ENCODE measurements at regions not wholly inside any gene's neighbourhood (a gene's known extent, or its start where the extent isn't known, plus 50 kb on each side); places are given as distances from the start of the nearest gene placed in this dataset.
A peak's percentile ranks its signal among the peaks of the same experiment; 100 is the strongest.
"Not testable (repeated sequence)": the region's sequence is repeated elsewhere in the genome, so short reads cannot be mapped to it uniquely, and the experiment has no call there.

DNA sequence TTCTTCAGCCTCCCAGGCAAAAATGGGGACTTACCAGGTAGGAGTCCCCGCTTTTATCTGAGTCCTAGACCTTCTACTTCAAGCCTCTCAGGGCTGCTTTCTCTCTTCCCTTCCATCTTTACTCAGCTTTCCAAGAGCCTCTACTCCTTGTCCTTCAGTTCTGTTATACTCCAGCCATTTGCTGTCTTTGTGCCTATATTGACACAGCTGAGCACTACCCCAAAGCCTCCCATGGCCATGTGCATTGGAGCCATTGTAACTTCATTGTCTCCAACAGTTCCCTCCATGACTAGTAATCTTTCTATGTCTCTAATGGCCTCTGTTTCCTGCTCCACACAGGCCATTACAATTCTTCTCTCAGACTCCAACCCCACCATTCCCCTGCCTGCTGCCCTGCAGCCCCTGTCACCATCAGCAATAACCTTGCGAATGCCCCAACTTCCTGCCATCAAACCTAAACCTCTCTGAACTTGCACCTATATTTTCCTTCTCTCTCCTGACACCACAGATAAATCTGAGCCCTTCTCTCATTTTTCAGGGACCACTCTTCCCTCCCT, 77.9 kb upstream of the ADPGK start:
- no peak for DNase-seq

DNA sequence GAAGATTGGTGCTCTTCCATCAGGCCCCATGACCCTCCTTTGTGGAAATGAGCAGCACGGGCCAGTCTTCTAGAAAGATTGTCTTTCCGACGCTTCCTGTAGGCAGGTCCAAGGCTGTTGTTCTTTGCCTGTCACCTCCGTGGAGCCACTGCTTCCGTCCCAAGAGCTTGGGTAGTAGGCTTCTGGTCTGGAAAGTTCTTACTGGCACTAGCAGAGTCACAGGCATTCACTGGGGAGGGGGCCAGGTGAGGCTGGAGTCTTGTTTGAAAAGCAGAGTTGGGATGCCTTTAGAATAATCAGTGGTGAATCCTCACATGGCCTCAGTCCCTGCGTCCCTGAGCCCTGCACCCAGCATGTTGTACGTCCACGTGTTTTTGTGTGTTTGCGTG, 76.2 kb upstream of the ADPGK start:
- DNase-seq: no peak

DNA sequence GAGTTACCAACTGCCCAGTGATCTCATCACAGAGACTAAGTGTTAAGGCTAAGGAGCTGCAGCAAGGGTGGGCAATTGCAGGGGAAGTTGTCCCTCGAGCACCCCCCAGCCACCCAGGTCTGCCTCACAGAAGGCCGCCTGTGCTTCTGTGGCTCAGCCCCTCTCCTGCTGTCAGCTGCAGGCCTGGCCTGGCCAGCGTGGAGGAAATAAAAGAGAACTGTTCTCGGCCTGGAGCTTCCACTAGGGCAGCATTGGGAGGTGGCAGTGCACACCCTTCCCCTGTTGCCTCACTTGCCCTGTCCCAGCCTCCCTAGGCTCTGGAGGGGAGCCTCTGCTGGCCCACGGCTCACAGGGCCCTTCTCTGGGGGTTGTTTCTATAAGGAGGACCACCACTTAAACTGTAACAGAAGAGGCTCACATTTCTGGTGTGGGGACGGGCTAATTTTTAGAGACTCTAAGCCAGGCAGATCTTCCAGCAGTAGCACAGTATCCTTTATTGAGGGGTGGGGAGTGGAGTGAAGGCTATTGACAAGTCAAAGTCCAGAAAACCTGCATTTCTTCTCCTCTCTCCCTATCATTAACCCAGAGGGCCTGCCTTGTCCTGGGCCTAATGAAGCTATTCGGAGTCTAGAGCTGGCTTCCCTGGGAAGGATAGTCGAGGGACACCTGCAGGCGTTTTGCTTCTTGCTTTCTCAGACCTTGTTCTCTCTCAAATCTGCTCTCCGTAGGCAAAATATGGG, 75.6 kb upstream of the ADPGK start:
- no peak for DNase-seq

DNA sequence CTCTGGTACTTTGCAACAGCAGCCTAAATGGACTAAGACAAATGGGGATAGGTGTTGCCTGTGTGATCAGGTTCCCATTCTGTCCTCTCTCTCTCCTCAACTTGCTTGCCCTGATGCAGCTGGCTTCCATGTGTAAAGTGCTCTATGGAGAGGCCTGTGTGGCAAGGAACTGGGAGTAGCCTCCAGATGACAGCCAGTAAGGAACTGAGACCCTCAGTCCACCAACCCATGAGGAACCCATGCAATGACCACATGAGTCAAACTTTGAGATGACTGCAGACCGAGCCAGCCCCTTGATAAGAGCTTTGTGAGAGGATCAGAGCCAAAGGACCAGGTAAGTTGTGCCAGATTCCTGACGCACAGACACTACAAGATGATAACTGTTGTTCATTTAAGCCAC, 74.6 kb upstream of the ADPGK start:
- DNase-seq: no peak

DNA sequence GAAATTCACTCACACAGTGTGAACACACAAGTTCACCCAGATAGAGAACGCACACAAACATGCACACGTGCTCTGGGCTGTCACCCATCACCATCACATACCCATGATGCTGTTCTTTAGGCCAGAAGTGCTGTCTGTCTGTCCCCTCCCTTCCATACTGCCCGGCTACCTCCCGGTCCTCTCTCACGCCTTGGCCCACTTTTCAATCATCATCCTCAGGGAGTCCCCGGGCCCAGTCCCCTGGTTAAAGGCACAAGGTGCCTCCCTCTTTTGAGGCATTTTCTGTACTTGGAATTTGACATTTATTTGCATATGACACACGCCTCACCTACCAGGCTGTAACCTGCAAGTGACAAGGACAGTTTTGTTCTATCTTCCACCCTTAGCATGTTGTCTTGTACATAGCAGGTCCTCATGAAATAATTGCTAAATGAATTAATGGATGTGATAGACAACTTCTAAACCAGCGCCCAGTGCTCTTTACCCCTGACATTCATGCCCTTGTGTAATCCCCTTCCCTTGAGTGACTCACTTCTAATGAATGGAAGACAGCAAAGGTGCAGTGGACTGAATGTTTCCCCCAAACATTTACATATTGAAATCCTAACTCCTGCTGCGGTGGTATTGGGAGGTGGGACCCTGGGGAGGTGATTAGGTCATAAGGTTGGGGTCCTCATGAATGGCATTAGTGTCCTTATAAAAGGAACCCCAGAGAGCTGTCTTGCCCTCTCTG, 73.9 kb upstream of the ADPGK start:
- DNase-seq: no peak

DNA sequence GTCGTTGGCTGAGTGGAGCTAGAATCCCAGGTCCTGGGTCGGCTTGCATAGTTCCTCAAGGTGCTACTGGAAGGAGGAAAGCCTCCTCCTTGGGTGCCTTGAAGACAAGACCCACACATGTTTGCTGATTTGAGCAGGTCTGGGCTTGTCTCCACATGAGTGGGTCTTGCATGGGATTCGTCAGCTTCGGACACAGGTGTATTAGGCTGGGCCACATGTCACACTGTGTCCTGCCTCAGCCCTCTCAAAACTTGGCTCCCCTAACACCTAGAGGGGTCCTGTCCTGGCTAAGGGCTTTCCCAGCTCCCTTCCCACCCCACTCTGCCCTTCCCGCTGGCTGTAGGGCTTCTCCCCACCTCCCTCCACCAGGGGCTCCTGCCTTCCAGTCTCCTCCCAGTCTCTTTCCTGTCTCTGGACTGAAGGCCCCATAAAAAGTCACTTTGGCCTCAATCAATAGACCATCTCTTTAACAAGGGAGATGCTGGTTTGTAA, 73.0 kb upstream of the ADPGK start:
- DNase-seq: no peak

DNA sequence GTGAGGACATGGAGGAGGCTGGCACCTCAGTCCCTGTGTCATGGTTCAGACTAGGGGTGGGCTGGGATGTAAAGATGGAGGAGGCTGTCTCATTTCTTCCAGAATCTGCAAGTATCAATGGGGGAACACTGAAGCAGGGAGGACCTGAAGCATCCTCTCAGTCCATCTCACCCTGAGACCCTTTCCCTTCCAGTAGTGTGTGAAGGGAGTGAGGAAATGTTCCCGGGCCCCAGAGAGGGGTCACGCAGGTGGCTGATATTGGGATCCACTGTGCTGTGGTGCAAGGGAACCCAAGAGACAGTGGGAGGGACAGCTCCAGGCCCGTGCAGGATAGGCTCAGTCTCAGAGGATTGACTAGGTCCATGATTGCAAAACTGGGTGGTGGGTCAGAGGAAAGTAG, 72.2 kb upstream of the ADPGK start:
- no peak for DNase-seq

DNA sequence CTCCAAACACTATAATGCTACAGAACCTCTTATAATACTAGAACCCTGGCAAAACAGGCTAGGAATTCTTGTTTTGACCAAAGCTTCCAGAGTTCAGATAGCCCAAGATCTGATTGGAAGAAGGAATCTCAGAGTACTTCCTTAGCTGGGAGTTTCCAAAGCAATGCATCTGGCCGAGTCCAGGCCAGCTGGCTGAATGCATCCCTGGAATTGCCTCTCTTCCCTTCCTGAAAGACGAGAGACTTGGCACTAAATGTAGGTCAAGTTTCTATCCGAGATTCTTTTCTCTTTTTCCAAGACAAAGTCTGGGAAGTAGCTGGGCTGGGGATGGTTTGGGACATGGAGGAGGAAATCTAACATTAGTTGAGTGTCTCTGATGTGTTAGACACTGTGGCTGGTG, 68.7 kb upstream of the ADPGK start:
- DNase-seq: no peak

DNA sequence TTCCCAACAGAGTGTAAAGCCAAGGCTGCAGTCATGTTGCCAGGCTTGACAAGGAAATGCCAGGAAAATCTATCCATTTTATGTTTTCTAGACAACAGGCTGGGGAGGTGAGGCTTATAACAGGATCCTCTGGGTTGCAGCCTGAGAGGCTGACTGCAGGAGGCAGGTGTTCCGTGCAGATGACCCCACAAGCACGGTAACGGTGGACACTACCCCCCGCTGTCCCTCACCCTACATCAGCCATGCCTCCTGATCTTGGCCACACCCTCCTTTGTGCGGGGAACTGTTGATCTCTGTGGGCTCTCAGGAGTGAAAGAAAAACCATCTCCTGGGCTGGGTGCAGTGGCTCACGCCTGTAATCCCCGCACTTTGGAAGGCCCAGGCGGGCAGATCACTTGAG, 68.0 kb upstream of the ADPGK start:
- DNase-seq: no peak

DNA sequence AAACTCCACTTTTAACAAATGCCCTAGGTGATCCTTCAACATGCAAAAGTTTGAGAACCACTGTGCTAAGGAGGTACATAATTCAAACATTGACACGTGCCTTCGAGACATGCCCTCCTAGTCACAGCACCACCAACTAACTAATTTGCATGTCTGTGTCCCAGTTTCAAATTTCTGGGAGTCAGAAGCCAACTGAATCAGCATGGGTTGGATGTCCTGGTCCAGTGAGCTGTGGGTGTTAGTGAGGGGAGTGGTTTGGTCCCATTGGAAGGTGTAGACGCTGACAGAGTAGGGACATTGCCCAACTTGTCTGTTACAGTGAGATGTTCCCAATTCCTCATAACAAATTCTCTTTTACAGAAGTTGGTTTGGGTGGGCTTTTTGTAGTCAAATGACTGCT, 67.3 kb upstream of the ADPGK start:
- no peak for DNase-seq

DNA sequence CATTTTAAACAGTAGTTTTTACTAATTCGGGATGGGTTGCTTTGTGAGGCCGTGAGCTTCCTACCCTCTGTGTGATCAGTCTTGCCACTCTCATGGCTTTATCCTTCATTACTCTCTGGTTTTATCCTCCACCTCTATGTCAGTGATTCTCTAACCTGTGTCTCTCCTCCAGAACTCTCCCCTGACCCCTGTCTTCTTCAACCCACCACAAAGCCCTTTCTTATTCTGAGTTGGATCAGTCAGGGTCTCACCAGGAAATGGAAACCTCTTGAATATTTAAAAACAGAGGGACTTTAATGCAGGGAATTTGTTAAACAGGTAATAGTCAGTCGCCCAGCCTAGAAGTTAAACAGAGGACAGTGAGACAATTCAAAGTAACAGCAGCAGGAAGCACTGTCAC, 64.2 kb upstream of the ADPGK start:
- no peak for DNase-seq

DNA sequence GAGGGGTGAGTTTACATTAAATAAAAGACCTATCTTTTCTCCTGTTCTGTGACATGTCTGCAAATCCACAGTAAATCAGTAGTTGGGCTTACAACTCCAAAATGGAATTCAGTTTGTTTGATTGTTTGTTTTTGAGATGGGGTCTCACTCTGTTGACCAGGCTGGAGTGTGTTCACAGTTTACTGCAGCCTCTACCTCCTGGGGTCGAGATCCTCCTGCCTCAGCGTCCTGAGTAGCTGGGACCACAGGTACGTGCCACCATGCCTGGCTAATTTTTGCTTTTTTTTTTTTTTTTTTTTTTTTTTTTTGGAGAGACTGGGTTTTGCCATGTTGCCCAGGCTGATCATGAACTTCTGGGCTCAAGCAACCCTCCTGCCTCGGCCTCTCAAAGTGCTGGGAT, 63.5 kb upstream of the ADPGK start:
- DNase-seq: no peak

DNA sequence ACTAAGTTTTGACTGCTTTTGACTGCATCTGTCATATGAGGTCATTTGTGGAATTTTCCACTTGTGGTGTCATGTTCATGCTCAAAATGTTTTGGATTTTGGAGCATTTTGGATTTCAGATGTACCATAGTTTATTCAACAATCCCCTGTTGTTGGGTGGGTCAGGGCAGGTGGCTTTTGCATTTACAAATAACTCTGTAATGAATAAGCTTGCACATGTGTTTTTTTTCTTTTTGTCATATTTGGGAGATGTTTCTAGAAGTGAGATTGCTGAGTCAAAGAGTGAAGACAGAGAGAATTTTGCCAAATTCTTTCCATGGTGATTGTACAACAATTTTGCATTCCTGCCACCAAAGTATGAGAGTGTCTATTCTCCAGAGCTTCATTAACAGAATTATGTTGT, 62.4 kb upstream of the ADPGK start:
- no peak for DNase-seq

DNA sequence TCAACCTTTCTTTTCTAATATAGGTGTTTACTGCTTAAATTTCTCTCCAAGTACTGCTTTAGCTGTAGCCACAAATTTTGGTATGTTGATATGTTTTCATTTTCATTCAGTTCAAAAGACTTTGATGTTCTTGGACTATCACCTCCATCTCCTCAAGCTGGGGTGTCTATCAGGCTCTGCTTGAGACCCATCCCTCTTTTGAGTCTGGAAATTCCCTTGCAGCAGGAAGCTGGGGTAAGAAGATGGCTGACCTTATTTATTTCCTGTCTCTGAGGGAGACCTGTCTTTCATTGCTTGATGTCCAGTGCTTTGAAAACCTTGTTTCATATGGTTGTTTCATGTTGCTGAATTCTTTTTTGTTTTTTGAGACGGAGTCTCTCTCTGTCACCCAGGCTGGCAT, 60.5 kb upstream of the ADPGK start:
- peak; percentile 6 for DNase-seq

DNA sequence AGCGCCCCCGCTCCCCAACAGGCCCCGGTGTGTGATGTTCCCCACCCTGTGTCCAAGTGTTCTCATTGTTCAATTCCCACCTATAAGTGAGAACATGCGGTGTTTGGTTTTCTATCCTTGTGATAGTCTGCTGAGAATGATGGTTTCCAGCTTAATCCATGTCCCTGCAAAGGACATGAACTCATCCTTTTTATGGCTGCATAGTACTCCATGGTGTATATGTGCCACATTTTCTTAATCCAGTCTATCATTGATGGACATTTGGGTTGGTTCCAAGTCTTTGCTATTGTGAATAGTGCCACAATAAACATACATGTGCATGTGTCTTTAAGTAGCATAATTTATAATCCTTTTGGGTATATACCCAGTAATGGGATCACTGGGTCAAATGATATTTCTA, 59.8 kb upstream of the ADPGK start:
- DNase-seq: not testable (repeated sequence)

DNA sequence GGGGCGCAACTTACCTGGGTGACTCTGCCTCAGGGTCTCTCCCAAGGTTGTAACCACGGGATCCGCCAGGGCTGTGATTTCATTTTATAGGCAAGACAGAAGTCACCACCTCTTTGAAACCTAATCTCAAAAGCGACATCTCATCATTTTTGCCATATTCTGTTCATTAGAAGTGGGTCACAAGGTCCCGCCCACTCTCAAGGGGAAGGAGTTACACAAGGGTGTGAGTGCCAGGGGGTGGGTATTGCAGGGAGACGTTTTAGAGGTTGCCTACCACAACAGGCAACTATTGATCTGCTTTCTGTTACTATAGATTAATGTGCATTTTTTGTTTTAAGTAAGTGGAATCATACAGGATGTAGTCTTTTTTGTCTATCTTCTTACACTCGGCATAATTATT, 56.6 kb upstream of the ADPGK start:
- no peak for DNase-seq

DNA sequence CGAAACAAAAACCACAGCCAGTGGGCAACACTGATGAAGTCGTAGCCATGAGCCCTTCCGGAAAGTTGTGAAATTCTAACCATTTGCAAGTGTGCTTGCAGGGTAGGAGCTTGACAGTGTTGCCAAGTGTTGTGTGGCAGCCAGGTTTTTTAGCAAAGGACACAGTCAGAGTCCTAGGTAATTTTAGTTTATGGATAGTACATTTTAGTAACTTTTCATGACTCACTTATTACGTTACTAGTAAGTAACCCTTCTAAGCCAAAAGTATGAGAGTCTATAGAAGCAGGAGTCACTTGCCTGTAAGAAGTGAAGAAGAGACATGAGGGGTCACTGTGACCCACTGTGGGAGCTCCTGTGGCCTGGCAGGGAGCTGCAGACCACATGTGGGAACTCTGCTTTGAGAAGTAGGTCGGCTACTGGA, 54.8 kb upstream of the ADPGK start:
- DNase-seq: no peak

DNA sequence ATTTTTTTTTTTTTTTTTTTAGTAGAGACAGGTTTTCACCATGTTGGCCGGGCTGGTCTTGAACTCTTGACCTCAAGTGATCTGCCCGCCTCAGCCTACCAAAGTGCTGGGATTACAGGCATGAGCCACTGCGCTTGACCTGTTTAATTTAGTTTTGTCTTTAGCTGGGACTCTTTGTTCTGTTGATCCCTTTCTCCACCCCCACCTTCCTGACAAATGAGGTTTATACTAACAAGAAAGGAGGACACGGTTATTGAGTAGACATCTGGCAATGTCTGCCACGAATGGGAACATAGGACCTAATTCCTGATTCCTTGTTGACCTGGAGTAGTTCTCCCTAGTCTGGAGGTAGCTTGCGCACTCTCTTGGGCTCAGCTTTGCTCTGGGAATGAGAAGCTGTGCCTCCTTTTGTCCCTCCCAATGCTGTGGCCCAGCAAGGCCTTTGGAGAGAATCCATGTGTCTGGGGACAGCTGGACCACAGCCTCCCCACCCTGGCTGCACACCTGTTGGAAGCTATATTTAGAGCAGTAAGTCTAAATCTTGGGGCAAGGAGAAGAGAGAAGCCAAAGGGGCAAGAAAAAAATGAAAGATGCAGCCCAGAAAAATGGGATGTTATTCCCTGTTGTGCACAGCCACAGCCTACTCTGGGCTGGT, 53.2 kb upstream of the ADPGK start:
- no peak for DNase-seq

DNA sequence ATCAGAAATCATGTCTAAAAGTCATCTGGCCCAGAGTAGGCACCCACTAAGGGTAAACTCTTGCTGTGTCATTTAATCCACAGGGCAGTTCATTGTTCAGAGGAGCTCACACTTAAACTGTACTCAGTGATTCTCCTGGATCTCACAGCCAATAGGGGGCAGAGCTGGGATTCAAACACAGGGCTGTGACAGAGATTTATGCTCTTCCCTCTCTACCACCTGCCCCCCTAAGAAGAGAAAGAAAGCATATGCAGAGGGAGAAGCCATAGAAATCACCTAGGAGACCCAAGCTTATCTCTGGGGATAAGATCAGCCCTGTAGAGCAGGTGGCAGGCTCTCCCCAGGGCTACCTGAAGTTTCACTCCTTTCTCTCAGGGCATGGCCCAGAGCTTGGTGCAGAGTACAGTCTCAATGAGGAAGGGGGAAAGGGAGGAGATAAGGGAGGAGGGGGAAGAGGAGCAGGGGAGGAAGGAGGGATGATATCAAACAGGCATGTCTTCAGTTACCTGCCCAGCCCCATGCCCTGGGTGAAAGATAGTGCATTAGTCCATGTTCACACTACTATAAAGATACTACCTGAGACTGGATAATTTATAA, 51.8 kb upstream of the ADPGK start:
- no peak for DNase-seq

DNA sequence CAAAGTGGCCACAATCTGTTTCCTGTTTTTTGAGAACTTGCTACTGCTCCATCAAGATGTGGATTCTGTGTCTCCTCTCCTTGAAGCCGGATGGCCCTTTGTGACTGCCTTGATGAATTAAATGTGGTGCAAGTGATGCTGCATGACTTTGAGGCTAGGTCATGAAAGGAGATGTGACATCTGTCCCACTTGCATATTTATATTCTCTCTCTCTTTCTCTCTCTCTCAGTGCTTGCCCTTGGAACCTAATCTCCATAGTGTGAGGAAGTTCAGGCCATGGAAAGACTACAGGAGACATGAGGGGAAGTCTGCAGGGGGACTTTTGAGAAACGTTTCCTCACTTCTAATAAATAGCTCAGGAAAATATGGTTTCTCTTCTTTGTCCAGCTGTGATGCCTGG, 50.0 kb upstream of the ADPGK start:
- no peak for DNase-seq
